ENCODE measurements at regions not wholly inside any gene's neighbourhood (a gene's known extent, or its start where the extent isn't known, plus 50 kb on each side); places are given as distances from the start of the nearest gene placed in this dataset.

GRCh38 chr4:159515314-159516025 is 412.6 kb downstream of the RAPGEF2 start:
- H3K27ac Mint-ChIP-seq, result no peak overlapping the region
- H3K36me3 Mint-ChIP-seq, result peaks cover 0 to 5% of the 10 kb centered on the region in 2 donors
- DNase-seq (ENCODE audit: low spot score in 2 of 2), result no peak
- ATAC-seq, result no peak
- peaks cover 10 to 12% of the 10 kb centered on the region in 2 donors for H3K9me3 Mint-ChIP-seq

GRCh38 chr4:159516556-159517140 is 413.8 kb downstream of the RAPGEF2 start:
- no peak overlapping the region for H3K27ac Mint-ChIP-seq
- ATAC-seq (no peak), DNase-seq (ENCODE audit: low spot score in 2 of 2) (no peak)
- peaks cover 0 to 5% of the 10 kb centered on the region in 2 donors for H3K36me3 Mint-ChIP-seq
- peaks cover 10 to 11% of the 10 kb centered on the region in 2 donors for H3K9me3 Mint-ChIP-seq

GRCh38 chr4:159520074-159520473 is 417.2 kb downstream of the RAPGEF2 start:
- peaks cover 3 to 5% of the 10 kb centered on the region in 2 donors for H3K9me3 Mint-ChIP-seq
- ATAC-seq (no peak), DNase-seq (ENCODE audit: low spot score in 2 of 2) (no peak)
- H3K36me3 Mint-ChIP-seq, result peaks cover 0 to 5% of the 10 kb centered on the region in 2 donors
- no peak overlapping the region for H3K27ac Mint-ChIP-seq

GRCh38 chr4:159526172-159526571 is 423.3 kb downstream of the RAPGEF2 start:
- Mint-ChIP-seq H3K27ac (no peak overlapping the region), H3K9me3 (peaks cover 4 to 8% of the 10 kb centered on the region in 2 donors), H3K36me3 (peaks cover 0 to 3% of the 10 kb centered on the region in 2 donors)
- DNase-seq (ENCODE audit: low spot score in 2 of 2) (no peak), ATAC-seq (no peak)

- Mint-ChIP-seq H3K27ac (no peak overlapping the region), H3K9me3 (peaks cover 24 to 30% of the 10 kb centered on the region in 2 donors), H3K36me3 (peaks cover 0 to 14% of the 10 kb centered on the region in 2 donors)
- DNase-seq (ENCODE audit: low spot score in 2 of 2) (no peak), ATAC-seq (no peak)
Observed at GRCh38 chr4:159534655-159535054, 431.8 kb downstream of the RAPGEF2 start.

GRCh38 chr4:159538556-159538955 is 435.7 kb downstream of the RAPGEF2 start:
- peaks cover 0 to 9% of the 10 kb centered on the region in 2 donors for H3K36me3 Mint-ChIP-seq
- ATAC-seq, result no peak
- DNase-seq (ENCODE audit: low spot score in 2 of 2), result no peak
- no peak overlapping the region for H3K27ac Mint-ChIP-seq
- H3K9me3 Mint-ChIP-seq, result peaks cover 18 to 20% of the 10 kb centered on the region in 2 donors

- DNase-seq (ENCODE audit: low spot score in 2 of 2) (no peak), ATAC-seq (no peak)
- Mint-ChIP-seq H3K36me3 (peaks cover 0 to 9% of the 10 kb centered on the region in 2 donors), H3K27ac (no peak overlapping the region), H3K9me3 (peaks cover 13 to 17% of the 10 kb centered on the region in 2 donors)
Observed at GRCh38 chr4:159540038-159540437, 437.2 kb downstream of the RAPGEF2 start.

- H3K9me3 Mint-ChIP-seq, result peaks cover 13 to 14% of the 10 kb centered on the region in 2 donors
- DNase-seq (ENCODE audit: low spot score in 2 of 2) (no peak), ATAC-seq (no peak)
- H3K36me3 Mint-ChIP-seq, result peaks cover 0 to 9% of the 10 kb centered on the region in 2 donors
- no peak overlapping the region for H3K27ac Mint-ChIP-seq
Observed at GRCh38 chr4:159540501-159540900, 437.6 kb downstream of the RAPGEF2 start.

- no peak for ATAC-seq
- Mint-ChIP-seq H3K27ac (no peak overlapping the region), H3K9me3 (peaks cover 11 to 14% of the 10 kb centered on the region in 2 donors), H3K36me3 (peaks cover 0 to 8% of the 10 kb centered on the region in 2 donors)
- DNase-seq (ENCODE audit: low spot score in 2 of 2), result no peak
Observed at GRCh38 chr4:159541143-159541542, 438.3 kb downstream of the RAPGEF2 start.

GRCh38 chr4:159542296-159542695 is 439.4 kb downstream of the RAPGEF2 start:
- ATAC-seq (no peak), DNase-seq (ENCODE audit: low spot score in 2 of 2) (no peak)
- H3K9me3 Mint-ChIP-seq, result peaks cover 0 to 5% of the 10 kb centered on the region in 2 donors
- H3K36me3 Mint-ChIP-seq, result no peaks in the 10 kb centered on the region
- no peak overlapping the region for H3K27ac Mint-ChIP-seq

- no peak for ATAC-seq
- no peak for DNase-seq (ENCODE audit: low spot score in 2 of 2)
- Mint-ChIP-seq H3K9me3 (peaks cover 0 to 5% of the 10 kb centered on the region in 2 donors), H3K36me3 (no peaks in the 10 kb centered on the region), H3K27ac (no peak overlapping the region)
Observed at GRCh38 chr4:159543831-159544230, 441.0 kb downstream of the RAPGEF2 start.

- Mint-ChIP-seq H3K36me3 (no peaks in the 10 kb centered on the region), H3K27ac (no peak overlapping the region), H3K9me3 (peaks cover 0 to 5% of the 10 kb centered on the region in 2 donors)
- DNase-seq (ENCODE audit: low spot score in 2 of 2) (no peak), ATAC-seq (peak in 1 of 2 donors; percentile 56)
Observed at GRCh38 chr4:159545556-159545955, 442.7 kb downstream of the RAPGEF2 start.

GRCh38 chr4:159547645-159548308 is 444.9 kb downstream of the RAPGEF2 start:
- Mint-ChIP-seq H3K36me3 (no peaks in the 10 kb centered on the region), H3K27ac (no peak overlapping the region)
- no peak for ATAC-seq

GRCh38 chr4:159549098-159549518 is 446.2 kb downstream of the RAPGEF2 start:
- H3K9me3 Mint-ChIP-seq, result peaks cover 0 to 5% of the 10 kb centered on the region in 2 donors
- H3K36me3 Mint-ChIP-seq, result no peaks in the 10 kb centered on the region
- DNase-seq (ENCODE audit: low spot score in 2 of 2) (no peak), ATAC-seq (no peak)
- no peak overlapping the region for H3K27ac Mint-ChIP-seq

More at GRCh38 chr4:159547645-159548308, 444.9 kb downstream of the RAPGEF2 start:
- no peak for DNase-seq (ENCODE audit: low spot score in 2 of 2)
- peaks cover 0 to 5% of the 10 kb centered on the region in 2 donors for H3K9me3 Mint-ChIP-seq

GRCh38 chr4:159551281-159551680 is 448.4 kb downstream of the RAPGEF2 start:
- no peaks in the 10 kb centered on the region for H3K36me3 Mint-ChIP-seq
- H3K9me3 Mint-ChIP-seq, result peaks cover 0 to under 1% of the 10 kb centered on the region in 2 donors
- no peak overlapping the region for H3K27ac Mint-ChIP-seq
- no peak for ATAC-seq
- DNase-seq (ENCODE audit: low spot score in 2 of 2), result no peak

- no peak overlapping the region for H3K27ac Mint-ChIP-seq
- H3K36me3 Mint-ChIP-seq, result no peaks in the 10 kb centered on the region
- ATAC-seq (no peak), DNase-seq (ENCODE audit: low spot score in 2 of 2) (no peak)
- H3K9me3 Mint-ChIP-seq, result no peaks in the 10 kb centered on the region
Observed at GRCh38 chr4:159552979-159553768, 450.3 kb downstream of the RAPGEF2 start.
